H9 (cell line): ENCODE measurements at regions not wholly inside any gene's neighbourhood (a gene's known extent, or its start where the extent isn't known, plus 50 kb on each side); places are given as distances from the start of the nearest gene placed in this dataset.

Experiments used
- DNase-seq: peaks from one replicate; pipeline ENCODE4 v3.0.0-alpha.2; 2017
- H2AFZ ChIP-seq: one replicate; pipeline ENCODE4 v1.6.1; 2013; ENCODE audit warnings: mild to moderate bottlenecking, low read length, control low read depth, moderate library complexity
- H2AK5ac ChIP-seq: 2 replicates; pipeline ENCODE4 v1.6.1; 2013; ENCODE audit warnings: low read length, control low read depth, mixed read lengths; ENCODE audit not compliant: insufficient read length
- H2BK120ac ChIP-seq: one replicate; pipeline ENCODE4 v1.6.1; 2013; ENCODE audit warnings: low read depth, mild to moderate bottlenecking, low read length, control low read depth, inconsistent platforms; ENCODE audit not compliant: poor library complexity, severe bottlenecking
- H2BK12ac ChIP-seq: 2 replicates; pipeline ENCODE4 v1.6.1; 2013; ENCODE audit warnings: low read length, control low read depth, mixed read lengths, low read depth; ENCODE audit not compliant: insufficient read length
- H2BK15ac ChIP-seq: 2 replicates; pipeline ENCODE4 v1.6.1; 2013; ENCODE audit warnings: low read depth, low read length, control low read depth
- H2BK20ac ChIP-seq: one replicate; pipeline ENCODE4 v1.6.1; 2013; ENCODE audit warnings: low read depth, mild to moderate bottlenecking, low read length, control low read depth, inconsistent platforms; ENCODE audit not compliant: poor library complexity, severe bottlenecking
- H2BK5ac ChIP-seq: 2 replicates; pipeline ENCODE4 v1.6.1; 2013; ENCODE audit warnings: low read length, control low read depth, mixed read lengths; ENCODE audit not compliant: insufficient read length
- H3K14ac ChIP-seq: 2 replicates; pipeline ENCODE4 v1.6.1; 2013; ENCODE audit warnings: low read length, control low read depth; ENCODE audit not compliant: insufficient read depth
- H3K18ac ChIP-seq: 2 replicates; pipeline ENCODE4 v1.6.1; 2013; ENCODE audit warnings: low read depth, mild to moderate bottlenecking, mixed read lengths, low read length, control low read depth; ENCODE audit not compliant: insufficient read length
- H3K23ac ChIP-seq: 2 replicates; pipeline ENCODE4 v1.6.1; 2013; ENCODE audit warnings: low read length, control low read depth, mixed read lengths, low read depth; ENCODE audit not compliant: insufficient read length
- H3K23me2 ChIP-seq: 2 replicates; pipeline ENCODE4 v1.6.1; 2013; ENCODE audit warnings: low read depth, mild to moderate bottlenecking, mixed read lengths, low read length, control low read depth; ENCODE audit not compliant: insufficient read length, poor library complexity, severe bottlenecking
- H3K27ac ChIP-seq: 2 replicates; pipeline ENCODE4 v1.5.1; 2013; ENCODE audit warnings: low read length, control low read depth, mixed read lengths, low read depth; ENCODE audit not compliant: insufficient read length
- H3K27me3 ChIP-seq: 2 replicates; pipeline ENCODE4 v1.6.1; 2013; ENCODE audit warnings: low read length, control low read depth, inconsistent platforms; ENCODE audit not compliant: insufficient read depth
- H3K4ac ChIP-seq: 2 replicates; pipeline ENCODE4 v1.6.1; 2013; ENCODE audit warnings: low read depth, mild to moderate bottlenecking, control low read depth, inconsistent platforms, low read length, moderate library complexity
- H3K4me1 ChIP-seq: 2 replicates; pipeline ENCODE4 v1.6.1; 2013; ENCODE audit warnings: low read length, control low read depth, inconsistent platforms; ENCODE audit not compliant: insufficient read depth
- H3K4me2 ChIP-seq: 2 replicates; pipeline ENCODE4 v1.6.1; 2013; ENCODE audit warnings: low read length, control low read depth, mixed read lengths; ENCODE audit not compliant: insufficient read length, insufficient read depth
- H3K56ac ChIP-seq: 2 replicates; pipeline ENCODE4 v1.6.1; 2013; ENCODE audit warnings: low read depth, mild to moderate bottlenecking, mixed read lengths, low read length, control low read depth; ENCODE audit not compliant: insufficient read length
- H3K79me1 ChIP-seq: 2 replicates; pipeline ENCODE4 v1.6.1; 2013; ENCODE audit warnings: low read depth, mild to moderate bottlenecking, moderate library complexity, low read length, control low read depth, inconsistent platforms; ENCODE audit not compliant: insufficient read depth, poor library complexity, severe bottlenecking
- H3K79me2 ChIP-seq: 2 replicates; pipeline ENCODE4 v1.6.1; 2013; ENCODE audit warnings: low read length, control low read depth, inconsistent platforms; ENCODE audit not compliant: insufficient read depth
- H3K9ac ChIP-seq: 2 replicates; pipeline ENCODE4 v1.6.1; 2013; ENCODE audit warnings: low read length, control low read depth, mixed read lengths; ENCODE audit not compliant: insufficient read length; ENCODE audit errors: extremely low read depth
- H3K9me3 ChIP-seq: one replicate; pipeline ENCODE4 v1.6.1; 2013; ENCODE audit warnings: low read depth, low read length, inconsistent platforms; ENCODE audit not compliant: control insufficient read depth
- H3T11ph ChIP-seq: one replicate; pipeline ENCODE4 v1.6.1; 2013; ENCODE audit warnings: mild to moderate bottlenecking, low read length, control low read depth, inconsistent platforms
- H4K20me1 ChIP-seq: one replicate; pipeline ENCODE4 v1.6.1; 2013; ENCODE audit not compliant: control insufficient read depth, insufficient read length, insufficient read depth
- H4K5ac ChIP-seq: 2 replicates; pipeline ENCODE4 v1.6.1; 2013; ENCODE audit warnings: low read depth, mild to moderate bottlenecking, mixed read lengths, low read length, control low read depth; ENCODE audit not compliant: insufficient read length
- H4K8ac ChIP-seq: replicated peaks from 2 replicates; pipeline ENCODE4 v1.6.1; 2013; ENCODE audit warnings: low read length, control low read depth, mixed read lengths, low read depth; ENCODE audit not compliant: insufficient read length
- H4K91ac ChIP-seq: 2 replicates; pipeline ENCODE4 v1.6.1; 2013; ENCODE audit warnings: low read depth, mild to moderate bottlenecking, moderate library complexity, mixed read lengths, low read length, control low read depth; ENCODE audit not compliant: insufficient read length
- H3K27ac Mint-ChIP-seq, 3 experiments: 2 replicates in 2 of 3; 3 replicates in 1 of 3; pipeline ENCODE4 v1.8.0; 2020 to 2021; ENCODE audit warnings: mixed read lengths in 3 of 3, mild to moderate bottlenecking in 1 of 3, moderate library complexity in 1 of 3
- H3K27me3 Mint-ChIP-seq: 2 replicates; pipeline ENCODE4 v1.8.0; 2021; ENCODE audit warnings: low read depth, mild to moderate bottlenecking, moderate library complexity, mixed read lengths
- H3K36me3 Mint-ChIP-seq, 3 experiments: 2 replicates in 2 of 3; 3 replicates in 1 of 3; pipeline ENCODE4 v1.8.0; 2020 to 2021; ENCODE audit warnings: low read depth in 3 of 3, mixed read lengths in 3 of 3; ENCODE audit not compliant: insufficient read depth in 1 of 3
- H3K4me1 Mint-ChIP-seq, 2 experiments: 2 replicates each; pipeline ENCODE4 v1.8.0; 2020; ENCODE audit warnings: mixed read lengths in 2 of 2
- H3K4me3 Mint-ChIP-seq, 2 experiments: 2 replicates in 1 of 2; 3 replicates in 1 of 2; pipeline ENCODE4 v1.8.0; 2020 to 2021; ENCODE audit warnings: mild to moderate bottlenecking in 2 of 2, mixed read lengths in 2 of 2, moderate library complexity in 1 of 2
- H3K9me3 Mint-ChIP-seq, 2 experiments: 2 replicates in 1 of 2; 3 replicates in 1 of 2; pipeline ENCODE4 v1.8.0; 2020; ENCODE audit warnings: mild to moderate bottlenecking in 2 of 2, mixed read lengths in 2 of 2, moderate library complexity in 1 of 2
- WGBS: extraction: QIAGEN DNeasy Blood & Tissue Kit; methylation state at CpG from one replicate; pipeline ENCODE4 v1.1.7; 2013; ENCODE audit warnings: missing lambda C conversion rate, low lambda C conversion rate, mixed read lengths; ENCODE audit not compliant: insufficient read length; ENCODE audit errors: extremely low coverage; 5-methylcytosine and 5-hydroxymethylcytosine counted together
- TF ChIP-seq, protein P1 (sequence below): fragments of 200-600 bp; sonication (generic); conservative IDR thresholded peaks from 3 replicates; pipeline ENCODE4 v1.8.0; 2021; ENCODE audit warnings: antibody characterized with exemption, mild to moderate bottlenecking

DNA sequence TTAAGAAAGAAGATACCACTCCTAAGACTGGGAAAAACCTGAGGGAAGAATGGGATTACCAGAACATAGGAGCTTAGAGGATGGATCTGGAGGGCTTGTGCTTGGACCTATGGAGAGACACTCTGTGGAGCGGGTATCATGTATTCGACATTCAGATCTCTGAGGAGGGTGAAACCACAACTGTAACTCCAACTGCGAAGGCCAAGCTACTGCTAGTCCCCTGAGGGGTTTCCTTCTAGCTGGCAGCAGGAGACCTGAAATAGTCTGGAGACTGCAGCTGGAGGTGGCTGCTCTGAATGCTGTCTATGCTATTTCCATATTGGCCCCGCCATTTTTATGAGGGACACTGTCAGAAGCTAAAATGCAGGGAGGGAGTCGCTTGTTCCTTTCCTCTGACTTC lies 462.3 kb downstream of the PTPRC start:
- no peak overlapping the region; a peak in 1 of 7 replicates for H3K27ac Mint-ChIP-seq
- no CpG with 5 or more reads among the region's 5 CpGs for WGBS
- Histone ChIP-seq H3K23me2 (no peaks in the 10 kb centered on the region), H2BK5ac (no peak overlapping the region), H3K79me1 (no peaks in the 10 kb centered on the region), H2AFZ (no peak overlapping the region), H3K27ac (no peak overlapping the region), H3K14ac (no peak overlapping the region), H3K79me2 (no peaks in the 10 kb centered on the region), H2BK20ac (no peak overlapping the region), H3K9ac (no peak overlapping the region), H2BK15ac (no peak overlapping the region), H2AK5ac (no peak overlapping the region), H3K4me2 (no peak overlapping the region), H4K91ac (no peak overlapping the region), H3K23ac (no peak overlapping the region), H4K8ac (no peak overlapping the region), H4K20me1 (no peaks in the 10 kb centered on the region), H3K27me3 (no peaks in the 10 kb centered on the region), H3K18ac (no peak overlapping the region), H4K5ac (no peak overlapping the region), H2BK120ac (no peak overlapping the region), H3K4me1 (no peaks in the 10 kb centered on the region), H3T11ph (no peak overlapping the region), H3K4ac (no peak overlapping the region), H2BK12ac (no peak overlapping the region), H3K9me3 (no peaks in the 10 kb centered on the region), H3K56ac (no peak overlapping the region)
- TF ChIP-seq, protein P1, sequence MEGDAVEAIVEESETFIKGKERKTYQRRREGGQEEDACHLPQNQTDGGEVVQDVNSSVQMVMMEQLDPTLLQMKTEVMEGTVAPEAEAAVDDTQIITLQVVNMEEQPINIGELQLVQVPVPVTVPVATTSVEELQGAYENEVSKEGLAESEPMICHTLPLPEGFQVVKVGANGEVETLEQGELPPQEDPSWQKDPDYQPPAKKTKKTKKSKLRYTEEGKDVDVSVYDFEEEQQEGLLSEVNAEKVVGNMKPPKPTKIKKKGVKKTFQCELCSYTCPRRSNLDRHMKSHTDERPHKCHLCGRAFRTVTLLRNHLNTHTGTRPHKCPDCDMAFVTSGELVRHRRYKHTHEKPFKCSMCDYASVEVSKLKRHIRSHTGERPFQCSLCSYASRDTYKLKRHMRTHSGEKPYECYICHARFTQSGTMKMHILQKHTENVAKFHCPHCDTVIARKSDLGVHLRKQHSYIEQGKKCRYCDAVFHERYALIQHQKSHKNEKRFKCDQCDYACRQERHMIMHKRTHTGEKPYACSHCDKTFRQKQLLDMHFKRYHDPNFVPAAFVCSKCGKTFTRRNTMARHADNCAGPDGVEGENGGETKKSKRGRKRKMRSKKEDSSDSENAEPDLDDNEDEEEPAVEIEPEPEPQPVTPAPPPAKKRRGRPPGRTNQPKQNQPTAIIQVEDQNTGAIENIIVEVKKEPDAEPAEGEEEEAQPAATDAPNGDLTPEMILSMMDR, result no peak
- peaks cover 5% of the 10 kb centered on the region in 2 experiments; a peak in 3 of 5 replicates for H3K9me3 Mint-ChIP-seq
- H3K27me3 Mint-ChIP-seq, result no peaks in the 10 kb centered on the region
- no peaks in the 10 kb centered on the region for H3K4me1 Mint-ChIP-seq
- H3K36me3 Mint-ChIP-seq, result peaks cover 0 to 7% (median 0%) of the 10 kb centered on the region in 3 experiments; a peak in 2 of 7 replicates
- no peak for DNase-seq
- H3K4me3 Mint-ChIP-seq, result no peak overlapping the region
